ENCODE measurements at regions not wholly inside any gene's neighbourhood (a gene's known extent, or its start where the extent isn't known, plus 50 kb on each side); places are given as distances from the start of the nearest gene placed in this dataset.

DNA sequence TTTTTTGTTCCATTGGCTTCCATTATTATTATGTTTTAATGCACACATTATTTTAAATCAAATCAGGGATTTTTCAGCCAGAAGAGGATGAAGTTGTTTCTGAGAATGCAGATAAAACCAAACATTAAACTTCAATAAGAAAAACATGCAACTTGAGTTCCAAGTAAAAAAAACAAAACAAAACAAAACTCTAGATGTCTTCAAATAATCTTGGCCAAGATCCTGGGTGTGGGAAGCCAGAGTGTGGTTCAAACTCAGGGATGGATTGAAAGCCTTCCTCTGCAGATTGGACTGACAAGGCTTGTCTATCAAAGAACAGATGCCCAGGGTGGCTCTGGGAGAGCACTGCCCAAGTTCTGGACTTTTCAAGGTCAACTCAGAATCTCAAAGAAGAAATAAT is 134.1 kb downstream of the LCA5 start:
- no peak for TF ChIP-seq CTCF (IDR thresholded peaks at IDR 0.05)
- no peak for TF ChIP-seq POLR2A (IDR thresholded peaks at IDR 0.05)
- TF ChIP-seq POLR2AphosphoS5 (IDR thresholded peaks at IDR 0.05) = no peak

Data from gastroesophageal sphincter (tissue), 3 donors.